PFSK-1 (cell line): ENCODE measurements at regions not wholly inside any gene's neighbourhood (a gene's known extent, or its start where the extent isn't known, plus 50 kb on each side); places are given as distances from the start of the nearest gene placed in this dataset.

Experiments
- FOXP2 ChIP-seq: optimal IDR thresholded peaks from 2 replicates; pipeline ENCODE3; 2011; ENCODE audit warnings: borderline replicate concordance, control low read depth, inconsistent platforms; ENCODE audit not compliant: insufficient read depth; ENCODE audit errors: extremely low read length, extremely low read depth
- POLR2AphosphoS5 ChIP-seq: IDR thresholded peaks from 2 replicates; pipeline ENCODE4 v1.6.1; 2012; ENCODE audit warnings: low read depth, mild to moderate bottlenecking, control low read depth, low read length, moderate library complexity
- SIN3A ChIP-seq: IDR thresholded peaks from 2 replicates; pipeline ENCODE4 v1.6.1; 2012; ENCODE audit warnings: mild to moderate bottlenecking, low read length, moderate library complexity, borderline replicate concordance; ENCODE audit not compliant: insufficient read depth
- TAF1 ChIP-seq: IDR thresholded peaks from 2 replicates; pipeline ENCODE4 v1.6.1; 2012; ENCODE audit warnings: low read length, control low read depth, borderline replicate concordance; ENCODE audit not compliant: insufficient read depth
- TF ChIP-seq, protein P1 (sequence below), 2 experiments: IDR thresholded peaks; 2 replicates each; pipeline versions ENCODE4 v1.6.1 to v1.8.0; 2011 to 2012; ENCODE audit warnings: low read depth in 2 of 2, low read length in 2 of 2, control low read depth in 1 of 2, inconsistent platforms in 1 of 2, mild to moderate bottlenecking in 1 of 2, moderate library complexity in 1 of 2; ENCODE audit not compliant: insufficient read depth in 1 of 2

DNA sequence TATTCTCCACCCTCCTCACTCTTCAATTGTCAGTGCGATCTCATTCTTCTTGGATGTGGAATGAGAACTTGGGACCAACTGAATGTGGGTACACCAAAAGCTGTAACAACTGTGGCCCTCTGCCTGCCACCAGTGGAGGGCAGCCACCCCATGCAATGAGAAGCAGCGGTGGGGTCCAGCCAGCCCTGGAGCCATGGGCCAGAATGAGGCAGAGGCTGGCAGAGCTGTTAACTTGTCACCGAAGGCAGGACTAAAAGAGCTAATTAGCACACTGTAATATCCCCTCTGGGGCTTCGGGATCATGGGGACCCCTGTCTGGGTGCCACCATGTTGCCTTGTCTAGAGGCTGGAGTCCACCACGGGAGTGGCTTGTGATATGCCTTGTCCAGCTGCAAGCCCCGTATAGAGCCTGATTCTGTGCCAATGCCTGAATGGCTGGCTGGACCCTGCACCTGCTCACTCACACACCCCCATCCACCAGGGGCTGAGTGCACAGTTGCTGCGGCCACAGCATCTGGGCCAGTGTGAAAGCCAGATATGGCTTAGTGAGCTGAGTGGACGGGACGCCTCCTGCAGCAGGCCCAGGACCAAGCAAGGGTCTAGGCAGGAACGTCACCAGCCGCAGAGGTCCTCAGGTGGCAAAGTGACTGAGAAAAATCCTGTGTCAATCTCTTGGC is 680.5 kb downstream of the DSC3 start:
- TF ChIP-seq POLR2AphosphoS5: no peak
- TF ChIP-seq SIN3A: no peak
- TF ChIP-seq TAF1: no peak
- TF ChIP-seq, protein P1, sequence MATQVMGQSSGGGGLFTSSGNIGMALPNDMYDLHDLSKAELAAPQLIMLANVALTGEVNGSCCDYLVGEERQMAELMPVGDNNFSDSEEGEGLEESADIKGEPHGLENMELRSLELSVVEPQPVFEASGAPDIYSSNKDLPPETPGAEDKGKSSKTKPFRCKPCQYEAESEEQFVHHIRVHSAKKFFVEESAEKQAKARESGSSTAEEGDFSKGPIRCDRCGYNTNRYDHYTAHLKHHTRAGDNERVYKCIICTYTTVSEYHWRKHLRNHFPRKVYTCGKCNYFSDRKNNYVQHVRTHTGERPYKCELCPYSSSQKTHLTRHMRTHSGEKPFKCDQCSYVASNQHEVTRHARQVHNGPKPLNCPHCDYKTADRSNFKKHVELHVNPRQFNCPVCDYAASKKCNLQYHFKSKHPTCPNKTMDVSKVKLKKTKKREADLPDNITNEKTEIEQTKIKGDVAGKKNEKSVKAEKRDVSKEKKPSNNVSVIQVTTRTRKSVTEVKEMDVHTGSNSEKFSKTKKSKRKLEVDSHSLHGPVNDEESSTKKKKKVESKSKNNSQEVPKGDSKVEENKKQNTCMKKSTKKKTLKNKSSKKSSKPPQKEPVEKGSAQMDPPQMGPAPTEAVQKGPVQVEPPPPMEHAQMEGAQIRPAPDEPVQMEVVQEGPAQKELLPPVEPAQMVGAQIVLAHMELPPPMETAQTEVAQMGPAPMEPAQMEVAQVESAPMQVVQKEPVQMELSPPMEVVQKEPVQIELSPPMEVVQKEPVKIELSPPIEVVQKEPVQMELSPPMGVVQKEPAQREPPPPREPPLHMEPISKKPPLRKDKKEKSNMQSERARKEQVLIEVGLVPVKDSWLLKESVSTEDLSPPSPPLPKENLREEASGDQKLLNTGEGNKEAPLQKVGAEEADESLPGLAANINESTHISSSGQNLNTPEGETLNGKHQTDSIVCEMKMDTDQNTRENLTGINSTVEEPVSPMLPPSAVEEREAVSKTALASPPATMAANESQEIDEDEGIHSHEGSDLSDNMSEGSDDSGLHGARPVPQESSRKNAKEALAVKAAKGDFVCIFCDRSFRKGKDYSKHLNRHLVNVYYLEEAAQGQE (IDR thresholded peaks at IDR 0.05; ENCODE audit: insufficient read depth in 1 of 2, low read depth in 2 of 2, low read length in 2 of 2): no peak
- no peak for TF ChIP-seq FOXP2
